GM12874 (cell line): ENCODE measurements at regions not wholly inside any gene's neighbourhood (a gene's known extent, or its start where the extent isn't known, plus 50 kb on each side); places are given as distances from the start of the nearest gene placed in this dataset.

Experiments
- TF ChIP-seq, protein P1 (sequence below): IDR thresholded peaks from 2 replicates; pipeline ENCODE4 v1.5.1; 2011; ENCODE audit warnings: low read depth, mild to moderate bottlenecking, control low read depth, low read length, moderate library complexity; ENCODE audit not compliant: insufficient read depth

- TF ChIP-seq, protein P1, sequence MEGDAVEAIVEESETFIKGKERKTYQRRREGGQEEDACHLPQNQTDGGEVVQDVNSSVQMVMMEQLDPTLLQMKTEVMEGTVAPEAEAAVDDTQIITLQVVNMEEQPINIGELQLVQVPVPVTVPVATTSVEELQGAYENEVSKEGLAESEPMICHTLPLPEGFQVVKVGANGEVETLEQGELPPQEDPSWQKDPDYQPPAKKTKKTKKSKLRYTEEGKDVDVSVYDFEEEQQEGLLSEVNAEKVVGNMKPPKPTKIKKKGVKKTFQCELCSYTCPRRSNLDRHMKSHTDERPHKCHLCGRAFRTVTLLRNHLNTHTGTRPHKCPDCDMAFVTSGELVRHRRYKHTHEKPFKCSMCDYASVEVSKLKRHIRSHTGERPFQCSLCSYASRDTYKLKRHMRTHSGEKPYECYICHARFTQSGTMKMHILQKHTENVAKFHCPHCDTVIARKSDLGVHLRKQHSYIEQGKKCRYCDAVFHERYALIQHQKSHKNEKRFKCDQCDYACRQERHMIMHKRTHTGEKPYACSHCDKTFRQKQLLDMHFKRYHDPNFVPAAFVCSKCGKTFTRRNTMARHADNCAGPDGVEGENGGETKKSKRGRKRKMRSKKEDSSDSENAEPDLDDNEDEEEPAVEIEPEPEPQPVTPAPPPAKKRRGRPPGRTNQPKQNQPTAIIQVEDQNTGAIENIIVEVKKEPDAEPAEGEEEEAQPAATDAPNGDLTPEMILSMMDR, result no peak
Measured at GRCh38 chr12:92482599-92482998, 220.2 kb upstream of the PLEKHG7 start.

- TF ChIP-seq, protein P1, result no peak
Measured at GRCh38 chr12:92481066-92481465, 221.7 kb upstream of the PLEKHG7 start.

DNA sequence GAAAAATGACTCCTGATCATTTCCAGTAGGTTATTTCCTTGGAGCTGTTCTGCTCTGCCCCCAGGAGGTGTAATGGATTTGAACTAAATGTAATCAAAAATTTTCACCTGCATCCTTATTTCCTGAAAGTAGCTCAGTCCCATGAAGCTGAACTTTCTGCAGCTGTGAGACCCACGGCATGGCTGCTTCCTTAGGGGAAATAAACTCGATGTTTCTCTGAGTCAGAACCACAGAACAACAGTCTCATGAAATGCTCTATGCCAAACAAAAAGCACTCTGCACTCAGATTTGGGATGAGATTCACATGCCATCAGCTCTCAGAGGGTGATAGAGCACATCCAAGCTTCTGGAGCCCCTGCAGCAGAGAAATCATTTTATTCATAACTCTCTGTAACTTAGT, 224.1 kb upstream of the PLEKHG7 start:
- TF ChIP-seq, protein P1, result no peak

- TF ChIP-seq, protein P1, result no peak
Measured at GRCh38 chr12:92476844-92477243, 225.9 kb upstream of the PLEKHG7 start.

GRCh38 chr12:92473564-92473963, 229.2 kb upstream of the PLEKHG7 start:
- TF ChIP-seq, protein P1, result no peak

DNA sequence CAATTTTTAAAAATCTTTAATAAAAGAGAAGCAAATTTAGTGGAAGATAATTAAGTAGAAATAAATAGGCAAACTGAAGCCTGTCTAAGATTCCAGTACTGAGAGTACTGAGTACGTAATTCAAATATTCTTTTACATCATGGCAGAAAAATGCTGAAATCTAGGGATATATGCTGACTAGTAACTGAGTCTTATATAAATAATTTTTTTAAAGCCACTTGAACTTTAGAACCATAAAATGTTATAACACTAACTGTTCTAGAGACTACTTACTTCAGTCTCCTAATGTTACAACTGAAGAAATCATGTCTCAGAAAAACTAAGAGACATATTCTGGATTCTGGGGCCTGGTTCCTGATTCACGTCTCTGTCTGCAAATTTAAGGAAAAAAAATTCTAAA, 230.6 kb upstream of the PLEKHG7 start:
- TF ChIP-seq, protein P1, result no peak

GRCh38 chr12:92471551-92471950, 231.2 kb upstream of the PLEKHG7 start:
- TF ChIP-seq, protein P1, result no peak

DNA sequence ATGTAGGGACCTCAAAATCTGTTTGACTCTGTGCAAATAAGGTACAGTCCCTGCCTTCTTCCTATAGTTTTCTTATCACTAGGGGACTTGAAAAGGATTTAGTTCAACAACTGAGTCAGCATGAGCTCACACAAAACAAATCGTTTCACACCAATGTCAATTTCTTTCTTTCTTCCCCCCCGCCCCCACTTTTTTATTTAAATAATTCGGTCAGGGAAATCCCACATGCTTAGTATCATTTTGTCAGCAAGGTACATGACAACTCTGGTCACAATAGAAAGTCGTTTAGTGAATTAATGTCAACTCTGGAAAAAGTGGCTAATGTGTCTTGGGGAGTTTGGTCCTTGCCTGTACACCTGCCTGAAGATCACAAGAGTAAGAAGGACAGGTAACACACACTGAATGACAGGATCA, 232.2 kb upstream of the PLEKHG7 start:
- TF ChIP-seq, protein P1, result no peak
